GM21423 (cell line): ENCODE measurements at regions not wholly inside any gene's neighbourhood (a gene's known extent, or its start where the extent isn't known, plus 50 kb on each side); places are given as distances from the start of the nearest gene placed in this dataset.
"Not testable (repeated sequence)": the region's sequence is repeated elsewhere in the genome, so short reads cannot be mapped to it uniquely, and the experiment has no call there.

ENCODE experiments used
- ATAC-seq: cut with Tn5 transposase; IDR thresholded peaks from one replicate; pipeline ENCODE4 v1.9.1; 2021; ENCODE audit warnings: mild to moderate bottlenecking, moderate library complexity; ENCODE audit not compliant: unreplicated experiment

GRCh38 chr4:167802463-167803212, 289.7 kb upstream of the ANXA10 start:
- ATAC-seq, result no peak

- no peak for ATAC-seq
Observed at GRCh38 chr4:167811958-167812357, 280.4 kb upstream of the ANXA10 start.

- ATAC-seq, result no peak
Observed at GRCh38 chr4:167826281-167826680, 266.1 kb upstream of the ANXA10 start.

- no peak for ATAC-seq
Observed at GRCh38 chr4:167831855-167832254, 260.5 kb upstream of the ANXA10 start.

- ATAC-seq, result no peak
Observed at GRCh38 chr4:167838686-167839085, 253.7 kb upstream of the ANXA10 start.

GRCh38 chr4:167842487-167842886, 249.8 kb upstream of the ANXA10 start:
- no peak for ATAC-seq

GRCh38 chr4:167854881-167855280, 237.5 kb upstream of the ANXA10 start:
- ATAC-seq, result no peak

GRCh38 chr4:167858127-167858526, 234.2 kb upstream of the ANXA10 start:
- ATAC-seq, result not testable (repeated sequence)

GRCh38 chr4:167867191-167867590, 225.1 kb upstream of the ANXA10 start:
- ATAC-seq, result no peak

- ATAC-seq, result no peak
Observed at GRCh38 chr4:167868163-167868562, 224.2 kb upstream of the ANXA10 start.

- no peak for ATAC-seq
Observed at GRCh38 chr4:167873496-167873895, 218.8 kb upstream of the ANXA10 start.

- not testable (repeated sequence) for ATAC-seq
Observed at GRCh38 chr4:167876091-167876490, 216.2 kb upstream of the ANXA10 start.

GRCh38 chr4:167877826-167878225, 214.5 kb upstream of the ANXA10 start:
- ATAC-seq, result not testable (repeated sequence)

- no peak for ATAC-seq
Observed at GRCh38 chr4:167883266-167883665, 209.1 kb upstream of the ANXA10 start.

- ATAC-seq, result no peak
Observed at GRCh38 chr4:167885071-167885470, 207.3 kb upstream of the ANXA10 start.

- ATAC-seq, result no peak
Observed at GRCh38 chr4:167885872-167886271, 206.5 kb upstream of the ANXA10 start.

- no peak for ATAC-seq
Observed at GRCh38 chr4:167887726-167888125, 204.6 kb upstream of the ANXA10 start.

- ATAC-seq, result no peak
Observed at GRCh38 chr4:167890226-167890625, 202.1 kb upstream of the ANXA10 start.

- no peak for ATAC-seq
Observed at GRCh38 chr4:167893531-167893930, 198.8 kb upstream of the ANXA10 start.

GRCh38 chr4:167896260-167896659, 196.1 kb upstream of the ANXA10 start:
- ATAC-seq, result not testable (repeated sequence)

GRCh38 chr4:167897116-167897515, 195.2 kb upstream of the ANXA10 start:
- ATAC-seq, result no peak

GRCh38 chr4:167903291-167903721, 189.0 kb upstream of the ANXA10 start:
- no peak for ATAC-seq

GRCh38 chr4:167906851-167907250, 185.5 kb upstream of the ANXA10 start:
- ATAC-seq, result no peak
